Endothelial cell of umbilical vein (primary cell): ENCODE measurements at regions not wholly inside any gene's neighbourhood (a gene's known extent, or its start where the extent isn't known, plus 50 kb on each side); places are given as distances from the start of the nearest gene placed in this dataset.

Source experiments
- BruUV-seq: library from RNA; stranded (reverse); fragments of 400-500 nt; replicated peaks from 2 replicates; lab custom pipeline; 2021; lab: Mats Ljungman, UMichigan
- CTCF ChIA-PET: fragments of 300-600, 350-600 bp; sonication (Branson Sonifier 250); formaldehyde crosslinking; loops from one replicate; lab custom pipeline; 2021; ENCODE audit warnings: antibody characterized with exemption, inconsistent platforms; lab: Charles Lee
- POLR2A ChIA-PET: fragments of 300-600, 350-600 bp; sonication (Branson Sonifier 250); formaldehyde crosslinking; loops from one replicate; lab custom pipeline; 2021; ENCODE audit warnings: antibody characterized with exemption, inconsistent platforms; lab: Charles Lee
- DNase-seq: peaks from one replicate; pipeline ENCODE4 v3.0.0-alpha.2; 2011; ENCODE audit warnings: low read depth, low spot score
- FAIRE-seq: peaks from 2 replicates; lab custom pipeline; 2011; peaks lifted over from hg19 to GRCh38; lab: Jason Lieb, UNC
- H2AFZ ChIP-seq: 2 replicates; pipeline ENCODE4 v1.6.0; 2012; ENCODE audit warnings: low read depth, low read length, control low read depth, inconsistent platforms
- H3K27ac ChIP-seq: 2 replicates; pipeline ENCODE4 v1.5.1; 2011; ENCODE audit warnings: low read depth, mild to moderate bottlenecking, control low read depth, low read length, moderate library complexity; ENCODE audit not compliant: insufficient read depth
- H3K27me3 ChIP-seq, 2 experiments: 2 replicates each; pipeline versions ENCODE4 v1.6.0 to v1.6.1; 2011; ENCODE audit warnings: low read length in 2 of 2, mixed read lengths in 1 of 2; ENCODE audit not compliant: control insufficient read depth in 2 of 2, insufficient read depth in 2 of 2
- H3K36me3 ChIP-seq, 2 experiments: 2 replicates in 1 of 2; 3 replicates in 1 of 2; pipeline ENCODE4 v1.5.1; 2011; ENCODE audit warnings: low read length in 2 of 2, mild to moderate bottlenecking in 1 of 2, moderate library complexity in 1 of 2; ENCODE audit not compliant: control insufficient read depth in 2 of 2, insufficient read depth in 2 of 2; ENCODE audit errors: extremely low read depth in 1 of 2
- H3K4me1 ChIP-seq: 3 replicates; pipeline ENCODE4 v1.5.1; 2011; ENCODE audit warnings: mild to moderate bottlenecking, low read length; ENCODE audit not compliant: control insufficient read depth, insufficient read depth; ENCODE audit errors: extremely low read depth
- H3K4me2 ChIP-seq: 2 replicates; pipeline ENCODE4 v1.6.1; 2011; ENCODE audit warnings: low read length, control low read depth, mixed read lengths; ENCODE audit not compliant: insufficient read depth
- H3K4me3 ChIP-seq, 3 experiments: fragments of 200-600 bp in 1 of 3; sonication (generic), shearing (Covaris generic) in 1 of 3; replicated peaks in 1 of 3; 2 replicates each; pipeline ENCODE4 v1.5.1; 2011 to 2016; ENCODE audit warnings: control low read depth in 3 of 3, low read length in 3 of 3, mild to moderate bottlenecking in 2 of 3, inconsistent platforms in 1 of 3, low read depth in 1 of 3, moderate library complexity in 1 of 3; ENCODE audit not compliant: insufficient read depth in 1 of 3
- H3K79me2 ChIP-seq: 2 replicates; pipeline ENCODE4 v1.6.0; 2012; ENCODE audit warnings: low read length, inconsistent platforms; ENCODE audit not compliant: control insufficient read depth, insufficient read depth
- H3K9ac ChIP-seq: replicated peaks from 2 replicates; pipeline ENCODE3; 2011; ENCODE audit warnings: low read length, control low read depth; ENCODE audit not compliant: insufficient read depth; ENCODE audit errors: extremely low read depth
- H3K9me1 ChIP-seq: replicated peaks from 3 replicates; pipeline ENCODE4 v1.6.0; 2011; ENCODE audit warnings: mild to moderate bottlenecking, low read length; ENCODE audit not compliant: control insufficient read depth, insufficient read depth; ENCODE audit errors: extremely low read depth
- H3K9me3 ChIP-seq: replicated peaks from 2 replicates; pipeline ENCODE4 v1.5.1; 2012; ENCODE audit warnings: low read length, inconsistent platforms; ENCODE audit not compliant: control insufficient read depth, insufficient read depth
- H4K20me1 ChIP-seq: replicated peaks from 2 replicates; pipeline ENCODE3; 2011; ENCODE audit warnings: mild to moderate bottlenecking, low read length; ENCODE audit not compliant: control insufficient read depth, insufficient read depth; ENCODE audit errors: extremely low read depth
- EZH2 ChIP-seq: IDR thresholded peaks from 2 replicates; pipeline ENCODE4 v1.6.1; 2012; ENCODE audit warnings: borderline replicate concordance, low read depth, mild to moderate bottlenecking, moderate library complexity, low read length, inconsistent platforms; ENCODE audit not compliant: severe bottlenecking
- FOS ChIP-seq: IDR thresholded peaks from 2 replicates; pipeline ENCODE4 v1.6.1; 2011; ENCODE audit warnings: mild to moderate bottlenecking, low read length, moderate library complexity, borderline replicate concordance; ENCODE audit not compliant: insufficient read depth
- GATA2 ChIP-seq: IDR thresholded peaks from 2 replicates; pipeline ENCODE4 v1.7.0; 2011; ENCODE audit warnings: low read depth, mild to moderate bottlenecking, moderate library complexity, mixed read lengths, low read length; ENCODE audit not compliant: insufficient read length, insufficient read depth
- JUN ChIP-seq: IDR thresholded peaks from 2 replicates; pipeline ENCODE4 v1.6.1; 2011; ENCODE audit warnings: borderline replicate concordance, low read depth; ENCODE audit not compliant: insufficient read length, insufficient read depth
- MYC ChIP-seq: IDR thresholded peaks from one replicate; pipeline ENCODE4 v1.6.1; 2011; ENCODE audit warnings: mild to moderate bottlenecking, low read depth, low read length
- POLR2AphosphoS5 ChIP-seq: IDR thresholded peaks from 2 replicates; pipeline ENCODE4 v1.6.1; 2012; ENCODE audit warnings: low read depth, mild to moderate bottlenecking, control low read depth, low read length, moderate library complexity; ENCODE audit not compliant: insufficient read depth
- dilution Hi-C: fragments of 300-500 bp; cut with MboI; formaldehyde crosslinking; loops from one replicate; pipeline ENCODE4 v1.15.0; 2019; ENCODE audit warnings: low sequenced_read_pairs; ENCODE audit not compliant: extremely low pct_ligation_motif_present
- intact Hi-C: fragments of 100-400 bp; cut with micrococcal nuclease; formaldehyde crosslinking; loops from one replicate; pipeline ENCODE4 v1.10.0; 2022

GRCh38 chr5:173763410-173763809 is 124.7 kb upstream of the CPEB4 start:
- FAIRE-seq (no peak), DNase-seq (no peak)
- Histone ChIP-seq H4K20me1 (no peaks in the 10 kb centered on the region), H3K27me3 (no peaks in the 10 kb centered on the region), H3K27ac (no peak overlapping the region), H3K4me3 (no peak overlapping the region), H3K9me1 (no peaks in the 10 kb centered on the region), H3K4me1 (peaks cover 27% of the 10 kb centered on the region), H3K9ac (no peak overlapping the region), H3K4me2 (no peak overlapping the region), H3K79me2 (no peaks in the 10 kb centered on the region), H2AFZ (no peak overlapping the region), H3K36me3 (no peaks in the 10 kb centered on the region), H3K9me3 (no peaks in the 10 kb centered on the region)
- TF ChIP-seq MYC (no peak), JUN (no peak), EZH2 (no peak)
- ChIA-PET POLR2A (interaction anchor here (1.3 kb wide), 1 partner anchor 124 kb away, joined by 8 read pairs; the partner anchor contains the start of gene CPEB4), CTCF (interaction anchor here (0.9 to 1.5 kb wide), 5 partner anchors 9 to 210 kb away, joined by 3 to 5 read pairs (median 3); no protein-coding TSS in a partner anchor)
- BruUV-seq = no TSS peak
- intact Hi-C loops (loop anchor here (10.0 kb wide), 2 partner anchors 429 to 989 kb away; partner anchors contain the start of gene DUSP1), dilution Hi-C loops (no loop called here)

GRCh38 chr5:173764332-173765028 is 123.7 kb upstream of the CPEB4 start:
- peak overlapping the region; percentile 91 for H3K27ac ChIP-seq
- peak; percentile 92 for DNase-seq
- H3K79me2 ChIP-seq = no peaks in the 10 kb centered on the region
- no peaks in the 10 kb centered on the region for H3K9me1 ChIP-seq
- peak; percentile 98 for FAIRE-seq
- peak overlapping the region; percentile 57 for H3K9ac ChIP-seq
- POLR2A ChIA-PET = interaction anchor here (0.7 to 1.3 kb wide), 2 partner anchors 14 to 123 kb away, joined by 4 to 8 read pairs; partner anchors contain the start of gene CPEB4
- H4K20me1 ChIP-seq = no peaks in the 10 kb centered on the region
- intact Hi-C loops (loop anchor here (1.0 to 10.0 kb wide), 4 partner anchors 209 to 990 kb away; partner anchors contain the start of gene DUSP1), dilution Hi-C loops (no loop called here)
- H3K4me3 ChIP-seq = peak overlapping the region in 1 of 3 experiments; percentile 20
- TF ChIP-seq POLR2AphosphoS5 (peak; percentile 86), GATA2 (peak; percentile 71), EZH2 (no peak), JUN (peak; percentile 91), FOS (peak; percentile 98)
- peak overlapping the region; percentile 56 for H3K4me2 ChIP-seq
- H3K36me3 ChIP-seq = no peaks in the 10 kb centered on the region
- BruUV-seq = no TSS peak
- no peak overlapping the region for H2AFZ ChIP-seq
- no peaks in the 10 kb centered on the region for H3K27me3 ChIP-seq
- peaks cover 27% of the 10 kb centered on the region for H3K4me1 ChIP-seq
- CTCF ChIA-PET = interaction anchor here (0.6 to 1.5 kb wide), 15 partner anchors 10 to 433 kb away, joined by 3 to 7 read pairs (median 3); no protein-coding TSS in a partner anchor
- H3K9me3 ChIP-seq = no peaks in the 10 kb centered on the region
